ENCODE measurements at regions not wholly inside any gene's neighbourhood (a gene's known extent, or its start where the extent isn't known, plus 50 kb on each side); places are given as distances from the start of the nearest gene placed in this dataset.

- TF ChIP-seq CTCF (IDR thresholded peaks at IDR 0.05) (no peak), POLR2A (IDR thresholded peaks at IDR 0.05) (no peak)
Observed at GRCh38 chr4:174016251-174016650, 267.2 kb downstream of the FBXO8 start.

Measured in heart left ventricle (tissue), 13 donors.